ENCODE measurements at regions not wholly inside any gene's neighbourhood (a gene's known extent, or its start where the extent isn't known, plus 50 kb on each side); places are given as distances from the start of the nearest gene placed in this dataset.

GRCh38 chr2:211176514-211177141 lies 620.2 kb downstream of the CPS1 start:
- TF ChIP-seq, protein P1, sequence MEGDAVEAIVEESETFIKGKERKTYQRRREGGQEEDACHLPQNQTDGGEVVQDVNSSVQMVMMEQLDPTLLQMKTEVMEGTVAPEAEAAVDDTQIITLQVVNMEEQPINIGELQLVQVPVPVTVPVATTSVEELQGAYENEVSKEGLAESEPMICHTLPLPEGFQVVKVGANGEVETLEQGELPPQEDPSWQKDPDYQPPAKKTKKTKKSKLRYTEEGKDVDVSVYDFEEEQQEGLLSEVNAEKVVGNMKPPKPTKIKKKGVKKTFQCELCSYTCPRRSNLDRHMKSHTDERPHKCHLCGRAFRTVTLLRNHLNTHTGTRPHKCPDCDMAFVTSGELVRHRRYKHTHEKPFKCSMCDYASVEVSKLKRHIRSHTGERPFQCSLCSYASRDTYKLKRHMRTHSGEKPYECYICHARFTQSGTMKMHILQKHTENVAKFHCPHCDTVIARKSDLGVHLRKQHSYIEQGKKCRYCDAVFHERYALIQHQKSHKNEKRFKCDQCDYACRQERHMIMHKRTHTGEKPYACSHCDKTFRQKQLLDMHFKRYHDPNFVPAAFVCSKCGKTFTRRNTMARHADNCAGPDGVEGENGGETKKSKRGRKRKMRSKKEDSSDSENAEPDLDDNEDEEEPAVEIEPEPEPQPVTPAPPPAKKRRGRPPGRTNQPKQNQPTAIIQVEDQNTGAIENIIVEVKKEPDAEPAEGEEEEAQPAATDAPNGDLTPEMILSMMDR (conservative IDR thresholded peaks at IDR 0.05), result no peak
- TF ChIP-seq ZFX (IDR thresholded peaks at IDR 0.05), result no peak
